Lung (tissue), 11 donors: ENCODE measurements at regions not wholly inside any gene's neighbourhood (a gene's known extent, or its start where the extent isn't known, plus 50 kb on each side); places are given as distances from the start of the nearest gene placed in this dataset.

Experiments used
- ATAC-seq: fragments of 200-7000 bp; cut with Tn5 transposase; one replicate; pipeline ENCODE4 v1.9.1; 2020; ENCODE audit warnings: moderate number of reproducible peaks; ENCODE audit not compliant: insufficient read depth, low FRiP score
- DNase-seq, 3 donors: peaks; one replicate each; pipeline ENCODE4 v3.0.0-alpha.2; 2013 to 2017
- H3K27ac ChIP-seq, 2 donors: one replicate each; pipeline ENCODE4 v1.5.1; 2013; ENCODE audit warnings: mild to moderate bottlenecking in 2 of 2, moderate library complexity in 2 of 2, control low read depth in 1 of 2, inconsistent platforms in 1 of 2, low read depth in 1 of 2, low read length in 1 of 2
- H3K27me3 ChIP-seq, 3 donors: one replicate each; pipeline ENCODE4 v1.5.1; 2013; ENCODE audit warnings: low read length in 2 of 3; ENCODE audit not compliant: control insufficient read depth in 3 of 3, insufficient read depth in 3 of 3
- H3K36me3 ChIP-seq, 4 donors: one replicate each; pipeline ENCODE4 v1.5.1; 2013; ENCODE audit warnings: low read length in 4 of 4, mild to moderate bottlenecking in 1 of 4, moderate library complexity in 1 of 4; ENCODE audit not compliant: control insufficient read depth in 4 of 4, insufficient read depth in 4 of 4
- H3K4me1 ChIP-seq, 5 donors: one replicate each; pipeline ENCODE4 v1.5.1; 2013; ENCODE audit warnings: low read length in 5 of 5, mild to moderate bottlenecking in 2 of 5, moderate library complexity in 1 of 5; ENCODE audit not compliant: control insufficient read depth in 5 of 5, insufficient read depth in 5 of 5
- H3K4me3 ChIP-seq: one replicate; pipeline ENCODE4 v1.5.1; 2013; ENCODE audit warnings: mild to moderate bottlenecking, control low read depth, moderate library complexity
- H3K9ac ChIP-seq, 2 donors: one replicate each; pipeline ENCODE4 v1.5.1; 2013; ENCODE audit warnings: low read length in 2 of 2, control low read depth in 1 of 2; ENCODE audit not compliant: insufficient read depth in 1 of 2
- H3K9me3 ChIP-seq, 4 donors: one replicate each; pipeline ENCODE4 v1.5.1; 2013; ENCODE audit warnings: low read length in 3 of 4, mild to moderate bottlenecking in 1 of 4, moderate library complexity in 1 of 4; ENCODE audit not compliant: control insufficient read depth in 4 of 4, insufficient read depth in 3 of 4
- WGBS, 2 donors: extraction: QIAGEN DNeasy Blood & Tissue Kit; methylation state at CpG; one replicate each; pipeline ENCODE4 v1.1.7; 2013; 5-methylcytosine and 5-hydroxymethylcytosine counted together
- TF ChIP-seq, protein P1 (sequence below): IDR thresholded peaks from 2 replicates; pipeline ENCODE4 v1.5.1; 2012; ENCODE audit warnings: mild to moderate bottlenecking; ENCODE audit errors: control extremely low read depth, extremely low read depth
- donor health status: control.
- donor health status: control.
- donor health status: Bipolar disorder and iron deficiency.
- donor health status: healthy.
- donor health status: DM: yes; HTN: yes; CAD: no.

DNA sequence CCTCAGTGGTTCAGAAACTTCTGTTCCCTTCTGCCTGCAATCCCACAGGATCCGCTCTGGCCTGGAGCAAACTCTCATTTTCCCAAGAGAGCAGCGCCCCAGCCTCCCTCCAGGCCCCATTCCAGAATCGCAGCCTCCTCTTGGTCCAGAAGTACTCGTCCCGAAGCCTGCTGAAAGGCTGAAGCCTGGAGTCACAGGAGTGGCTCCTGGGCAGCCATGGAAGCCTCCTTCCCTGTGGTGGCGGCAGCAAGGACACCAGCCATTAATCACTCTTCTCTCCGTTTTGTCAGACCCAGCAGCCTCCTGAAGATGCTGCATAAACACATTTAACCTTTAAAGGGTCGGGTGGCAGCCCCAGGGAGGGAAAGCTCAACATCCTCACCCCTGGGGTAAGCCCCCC is 66.9 kb upstream of the TNRC6C start:
- peak in 1 of 3 donors; percentile 11 for DNase-seq
- ATAC-seq, result no peak
- 68 to 75% methylated on average over 8 of the region's 8 CpGs for WGBS, 2 donors
- no peaks in the 10 kb centered on the region for H3K36me3 ChIP-seq
- no peaks in the 10 kb centered on the region for H3K9me3 ChIP-seq
- TF ChIP-seq, protein P1, sequence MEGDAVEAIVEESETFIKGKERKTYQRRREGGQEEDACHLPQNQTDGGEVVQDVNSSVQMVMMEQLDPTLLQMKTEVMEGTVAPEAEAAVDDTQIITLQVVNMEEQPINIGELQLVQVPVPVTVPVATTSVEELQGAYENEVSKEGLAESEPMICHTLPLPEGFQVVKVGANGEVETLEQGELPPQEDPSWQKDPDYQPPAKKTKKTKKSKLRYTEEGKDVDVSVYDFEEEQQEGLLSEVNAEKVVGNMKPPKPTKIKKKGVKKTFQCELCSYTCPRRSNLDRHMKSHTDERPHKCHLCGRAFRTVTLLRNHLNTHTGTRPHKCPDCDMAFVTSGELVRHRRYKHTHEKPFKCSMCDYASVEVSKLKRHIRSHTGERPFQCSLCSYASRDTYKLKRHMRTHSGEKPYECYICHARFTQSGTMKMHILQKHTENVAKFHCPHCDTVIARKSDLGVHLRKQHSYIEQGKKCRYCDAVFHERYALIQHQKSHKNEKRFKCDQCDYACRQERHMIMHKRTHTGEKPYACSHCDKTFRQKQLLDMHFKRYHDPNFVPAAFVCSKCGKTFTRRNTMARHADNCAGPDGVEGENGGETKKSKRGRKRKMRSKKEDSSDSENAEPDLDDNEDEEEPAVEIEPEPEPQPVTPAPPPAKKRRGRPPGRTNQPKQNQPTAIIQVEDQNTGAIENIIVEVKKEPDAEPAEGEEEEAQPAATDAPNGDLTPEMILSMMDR, result no peak
- peaks cover 0 to 9% (median 6%) of the 10 kb centered on the region in 5 donors for H3K4me1 ChIP-seq
- H3K27me3 ChIP-seq, result peaks cover 0 to 6% (median 0%) of the 10 kb centered on the region in 3 donors
- no peak overlapping the region for H3K27ac ChIP-seq
- no peak overlapping the region for H3K9ac ChIP-seq
- no peak overlapping the region for H3K4me3 ChIP-seq

- DNase-seq, result peak in 1 of 3 donors; percentile 6
- TF ChIP-seq, protein P1, result no peak
- Histone ChIP-seq H3K4me1 (peaks cover 0 to 8% (median 6%) of the 10 kb centered on the region in 5 donors), H3K36me3 (no peaks in the 10 kb centered on the region), H3K9ac (no peak overlapping the region), H3K9me3 (no peaks in the 10 kb centered on the region), H3K4me3 (no peak overlapping the region), H3K27me3 (peaks cover 0 to 6% (median 0%) of the 10 kb centered on the region in 3 donors), H3K27ac (no peak overlapping the region)
- no peak for ATAC-seq
- WGBS, 2 donors, result 85 to 91% methylated on average over 7 of the region's 7 CpGs
These were observed 66.5 kb upstream of the TNRC6C start for GRCh38 chr17:77892031-77892430.

- WGBS, 2 donors, result 81 to 82% methylated on average over 22 of the region's 22 CpGs
- H3K9ac ChIP-seq, result no peak overlapping the region
- ATAC-seq (no peak), DNase-seq (peak in 1 of 3 donors; percentile 21)
- H3K27ac ChIP-seq, result no peak overlapping the region
- TF ChIP-seq, protein P1, result no peak
- H3K4me3 ChIP-seq, result no peak overlapping the region
- no peaks in the 10 kb centered on the region for H3K9me3 ChIP-seq
- H3K27me3 ChIP-seq, result peaks cover 0 to 6% (median 0%) of the 10 kb centered on the region in 3 donors
- peaks cover 0 to 4% (median under 1%) of the 10 kb centered on the region in 5 donors for H3K4me1 ChIP-seq
- no peaks in the 10 kb centered on the region for H3K36me3 ChIP-seq
These were observed 65.9 kb upstream of the TNRC6C start for GRCh38 chr17:77892469-77893143.
